Esophagus muscularis mucosa (tissue), 4 donors: ENCODE measurements at regions not wholly inside any gene's neighbourhood (a gene's known extent, or its start where the extent isn't known, plus 50 kb on each side); places are given as distances from the start of the nearest gene placed in this dataset.

Experiments
- DNase-seq: peaks from one replicate; pipeline ENCODE4 v3.0.0-alpha.2; 2017; ENCODE audit errors: extremely low spot score
- H3K27ac ChIP-seq, 4 donors: fragments of 200-600 bp; sonication (generic); replicated peaks in 1 of 4; 1 replicate in 3 of 4; 2 replicates in 1 of 4; pipeline ENCODE4 v1.5.1; 2016 to 2019; ENCODE audit warnings: mild to moderate bottlenecking in 1 of 4
- H3K27me3 ChIP-seq, 4 donors: fragments of 200-600 bp; sonication (generic); one replicate each; pipeline versions ENCODE4 v1.5.1 to v1.6.0; 2016 to 2019
- H3K36me3 ChIP-seq, 4 donors: fragments of 200-600 bp; sonication (generic); one replicate each; pipeline ENCODE4 v1.5.1; 2016 to 2019
- H3K4me1 ChIP-seq, 4 donors: fragments of 200-600 bp; sonication (generic); one replicate each; pipeline ENCODE4 v1.5.1; 2016 to 2019
- H3K4me3 ChIP-seq, 4 donors: fragments of 200-600 bp; sonication (generic); 1 replicate in 2 of 4; 2 replicates in 2 of 4; pipeline ENCODE4 v1.5.1; 2016 to 2019; ENCODE audit warnings: mild to moderate bottlenecking in 4 of 4, moderate library complexity in 1 of 4
- H3K9me3 ChIP-seq, 4 donors: fragments of 200-600 bp; sonication (generic); 1 replicate in 3 of 4; 2 replicates in 1 of 4; pipeline ENCODE4 v1.5.1; 2016 to 2019
- EP300 ChIP-seq: sonication (generic); formaldehyde crosslinking; IDR thresholded peaks from one replicate; pipeline ENCODE4 v1.6.1; 2017; ENCODE audit warnings: antibody characterized with exemption
- POLR2A ChIP-seq: fragments of 450-650 bp; IDR thresholded peaks from one replicate; pipeline ENCODE4 v1.6.1; 2017; ENCODE audit warnings: antibody characterized with exemption, moderate library complexity, mild to moderate bottlenecking, low read depth
- POLR2AphosphoS5 ChIP-seq, 2 donors: sonication (generic); formaldehyde crosslinking; IDR thresholded peaks; one replicate each; pipeline ENCODE4 v1.6.1; 2017; ENCODE audit warnings: antibody characterized with exemption in 2 of 2
- WGBS: methylation state at CpG from one replicate; pipeline ENCODE4 v1.1.5; 2018; 5-methylcytosine and 5-hydroxymethylcytosine counted together
- intact Hi-C: fragments of 100-400 bp; cut with DNase I; formaldehyde crosslinking; loops from one replicate; pipeline ENCODE4 v1.15.1; 2023
- TF ChIP-seq, protein P1 (sequence below), 3 experiments: fragments of 200-600 bp in 2 of 3; fragments of 450-650 bp in 1 of 3; sonication (generic) in 2 of 3; IDR thresholded peaks; one replicate each; pipeline ENCODE4 v1.5.1; 2017 to 2019; ENCODE audit warnings: antibody characterized with exemption in 3 of 3, mild to moderate bottlenecking in 2 of 3, moderate library complexity in 1 of 3

DNA sequence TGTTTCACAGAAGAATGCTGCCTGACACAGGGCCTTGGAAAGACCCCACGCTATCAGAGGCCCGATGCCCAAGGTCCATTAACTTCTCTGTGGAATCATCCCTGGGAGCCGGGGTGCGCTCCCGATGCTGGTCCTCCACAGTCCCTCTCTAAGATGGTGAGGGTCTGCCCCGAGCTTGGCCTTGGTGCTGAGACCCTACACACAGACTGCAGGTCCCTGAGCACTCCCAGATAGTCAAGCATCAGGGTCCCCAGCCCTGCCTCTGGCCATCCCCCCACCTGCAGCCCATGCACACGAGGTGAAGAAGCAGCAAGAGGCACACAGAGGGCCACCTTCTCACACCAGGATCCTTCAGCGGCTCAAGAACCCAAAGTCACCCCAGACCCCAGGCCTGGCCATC is 263.3 kb downstream of the MYCN start:
- Histone ChIP-seq H3K4me1 (no peaks in the 10 kb centered on the region), H3K27me3 (peaks cover 0 to 5% (median 0%) of the 10 kb centered on the region in 4 donors), H3K27ac (no peak overlapping the region), H3K4me3 (no peak overlapping the region), H3K36me3 (no peaks in the 10 kb centered on the region), H3K9me3 (no peaks in the 10 kb centered on the region)
- TF ChIP-seq POLR2AphosphoS5 (IDR thresholded peaks at IDR 0.05) (no peak), POLR2A (no peak), EP300 (no peak)
- TF ChIP-seq, protein P1, sequence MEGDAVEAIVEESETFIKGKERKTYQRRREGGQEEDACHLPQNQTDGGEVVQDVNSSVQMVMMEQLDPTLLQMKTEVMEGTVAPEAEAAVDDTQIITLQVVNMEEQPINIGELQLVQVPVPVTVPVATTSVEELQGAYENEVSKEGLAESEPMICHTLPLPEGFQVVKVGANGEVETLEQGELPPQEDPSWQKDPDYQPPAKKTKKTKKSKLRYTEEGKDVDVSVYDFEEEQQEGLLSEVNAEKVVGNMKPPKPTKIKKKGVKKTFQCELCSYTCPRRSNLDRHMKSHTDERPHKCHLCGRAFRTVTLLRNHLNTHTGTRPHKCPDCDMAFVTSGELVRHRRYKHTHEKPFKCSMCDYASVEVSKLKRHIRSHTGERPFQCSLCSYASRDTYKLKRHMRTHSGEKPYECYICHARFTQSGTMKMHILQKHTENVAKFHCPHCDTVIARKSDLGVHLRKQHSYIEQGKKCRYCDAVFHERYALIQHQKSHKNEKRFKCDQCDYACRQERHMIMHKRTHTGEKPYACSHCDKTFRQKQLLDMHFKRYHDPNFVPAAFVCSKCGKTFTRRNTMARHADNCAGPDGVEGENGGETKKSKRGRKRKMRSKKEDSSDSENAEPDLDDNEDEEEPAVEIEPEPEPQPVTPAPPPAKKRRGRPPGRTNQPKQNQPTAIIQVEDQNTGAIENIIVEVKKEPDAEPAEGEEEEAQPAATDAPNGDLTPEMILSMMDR (IDR thresholded peaks at IDR 0.05): no peak
- no peak for DNase-seq
- intact Hi-C loops: no loop called here
- 98% methylated on average over 6 of the region's 8 CpGs for WGBS

DNA sequence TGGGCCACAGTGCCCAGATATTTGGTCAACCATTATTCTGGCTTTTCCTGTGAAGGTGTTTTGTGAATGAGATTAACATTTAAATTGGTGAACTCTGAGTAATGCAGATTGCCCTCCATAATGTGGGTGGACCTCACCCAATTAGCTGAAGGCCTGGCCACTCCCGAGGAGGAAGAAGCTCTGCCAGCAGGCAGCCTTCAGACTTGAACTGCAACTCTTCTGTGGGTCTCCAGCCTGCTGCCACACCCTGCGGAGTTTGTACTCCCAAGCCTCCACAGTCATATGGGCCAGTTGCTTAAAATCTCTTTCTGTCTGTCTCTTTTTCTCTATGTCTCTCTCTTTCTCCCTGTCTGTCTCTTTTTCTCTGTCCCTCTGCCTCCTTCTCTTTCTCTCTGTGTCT is 262.7 kb downstream of the MYCN start:
- 75% methylated on average over 2 of the region's 2 CpGs for WGBS
- TF ChIP-seq, protein P1 (IDR thresholded peaks at IDR 0.05): no peak
- TF ChIP-seq EP300: no peak
- intact Hi-C loops: no loop called here
- H3K27ac ChIP-seq: no peak overlapping the region
- no peak for DNase-seq
- H3K4me3 ChIP-seq: no peak overlapping the region
- no peaks in the 10 kb centered on the region for H3K36me3 ChIP-seq
- H3K9me3 ChIP-seq: no peaks in the 10 kb centered on the region
- H3K27me3 ChIP-seq: peaks cover 0 to 5% (median 0%) of the 10 kb centered on the region in 4 donors
- no peaks in the 10 kb centered on the region for H3K4me1 ChIP-seq

DNA sequence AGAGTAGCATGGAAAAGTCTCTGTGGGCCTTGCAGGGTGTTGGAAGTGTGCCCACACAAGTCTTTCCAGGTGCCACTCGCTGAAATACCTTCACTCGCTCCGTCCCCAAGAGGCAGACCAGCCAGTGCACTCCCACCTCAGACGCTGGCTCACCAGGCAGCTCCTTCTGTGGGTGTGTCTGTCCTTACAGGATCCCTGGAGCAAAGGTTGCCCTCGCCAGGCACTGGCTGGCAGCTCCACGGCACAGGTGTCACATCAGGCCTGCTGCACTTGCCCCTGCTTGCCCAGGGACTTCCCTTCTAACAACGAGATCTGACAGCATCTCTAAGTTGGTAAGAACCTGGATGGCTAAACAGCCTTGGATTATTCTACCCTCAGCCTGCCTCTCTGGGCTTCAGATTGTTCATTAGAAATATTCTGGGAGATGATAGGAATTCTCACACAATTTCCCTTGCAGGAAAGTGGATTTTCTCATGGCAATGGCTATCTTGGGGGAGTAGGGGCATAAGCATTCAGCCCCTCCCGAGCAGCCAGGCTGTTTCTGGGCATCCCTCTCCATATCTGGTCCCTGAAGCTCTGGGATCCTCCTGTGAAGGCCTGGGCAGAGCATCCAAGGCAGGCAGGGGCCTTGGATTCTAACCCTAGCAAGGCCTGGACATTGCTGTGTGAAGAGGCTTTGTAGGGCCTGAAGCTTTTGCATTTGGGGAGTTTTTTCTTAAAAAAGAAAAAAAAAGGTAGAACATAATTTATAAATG is 262.1 kb downstream of the MYCN start:
- Histone ChIP-seq H3K27me3 (peaks cover 0 to 5% (median 0%) of the 10 kb centered on the region in 4 donors), H3K4me1 (no peaks in the 10 kb centered on the region), H3K27ac (no peak overlapping the region), H3K36me3 (no peaks in the 10 kb centered on the region), H3K9me3 (no peaks in the 10 kb centered on the region), H3K4me3 (no peak overlapping the region)
- WGBS: 92% methylated on average over 5 of the region's 8 CpGs
- intact Hi-C loops: no loop called here
- no peak for TF ChIP-seq POLR2AphosphoS5 (IDR thresholded peaks at IDR 0.05)
- TF ChIP-seq, protein P1 (IDR thresholded peaks at IDR 0.05): no peak
- no peak for TF ChIP-seq POLR2A
- TF ChIP-seq EP300: no peak
- no peak for DNase-seq

DNA sequence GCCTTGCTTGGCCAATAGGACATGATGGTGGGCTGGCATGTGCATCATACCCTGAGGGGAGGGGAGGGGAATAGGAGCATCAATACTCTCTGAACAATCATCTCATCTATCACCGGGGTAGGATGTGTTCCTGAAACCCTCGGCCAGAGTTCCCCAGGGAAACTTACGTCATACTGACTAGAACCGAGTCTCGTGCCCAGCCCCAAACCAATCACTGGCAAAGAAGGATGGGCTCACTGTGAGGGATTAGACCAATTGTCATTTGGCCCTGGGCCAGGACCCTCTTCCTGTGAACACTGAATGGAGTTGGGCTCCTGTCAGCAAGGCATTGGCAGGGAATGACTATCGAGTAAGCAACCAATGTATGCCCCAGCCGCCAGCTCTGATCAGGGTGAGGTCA is 261.5 kb downstream of the MYCN start:
- intact Hi-C loops: no loop called here
- Histone ChIP-seq H3K36me3 (no peaks in the 10 kb centered on the region), H3K4me1 (no peaks in the 10 kb centered on the region), H3K27ac (no peak overlapping the region), H3K4me3 (no peak overlapping the region), H3K9me3 (no peaks in the 10 kb centered on the region), H3K27me3 (peaks cover 0 to 5% (median 0%) of the 10 kb centered on the region in 4 donors)
- DNase-seq: no peak
- WGBS: 75% methylated on average over 6 of the region's 7 CpGs
- TF ChIP-seq, protein P1 (IDR thresholded peaks at IDR 0.05): no peak
- no peak for TF ChIP-seq POLR2AphosphoS5 (IDR thresholded peaks at IDR 0.05)
- no peak for TF ChIP-seq POLR2A
- TF ChIP-seq EP300: no peak
